Fibroblast of villous mesenchyme (primary cell): ENCODE measurements at regions not wholly inside any gene's neighbourhood (a gene's known extent, or its start where the extent isn't known, plus 50 kb on each side); places are given as distances from the start of the nearest gene placed in this dataset.

Source experiments
- DNase-seq: peaks from one replicate; pipeline ENCODE4 v3.0.0-alpha.2; 2010; ENCODE audit warnings: low read depth
- H3K4me3 ChIP-seq: 2 replicates; pipeline ENCODE4 v1.5.1; 2011; ENCODE audit warnings: low read depth, mild to moderate bottlenecking, low read length
- TF ChIP-seq, protein P1 (sequence below): IDR thresholded peaks from 2 replicates; pipeline ENCODE4 v1.5.1; 2012; ENCODE audit warnings: low read depth, mild to moderate bottlenecking, low read length; ENCODE audit not compliant: insufficient read depth

DNA sequence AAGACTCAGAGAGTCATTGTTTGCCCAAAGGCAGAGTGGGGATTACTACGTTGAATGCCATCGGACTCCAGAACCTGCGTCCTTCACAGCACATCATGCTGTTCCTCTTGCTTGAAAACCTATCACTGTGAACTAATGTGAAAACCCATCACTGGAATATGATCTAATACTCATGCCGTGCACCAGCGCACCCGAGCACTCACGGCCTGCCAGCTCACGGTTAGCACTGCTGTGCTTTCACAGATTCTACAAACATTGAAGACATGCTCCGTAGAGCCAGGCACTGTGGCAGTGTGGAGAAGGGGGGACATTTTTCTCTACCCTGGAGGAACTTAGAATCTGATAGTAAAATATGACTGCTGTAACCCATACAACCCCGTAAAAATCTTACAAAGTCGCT, 350.4 kb downstream of the C16orf95 start:
- no peak for DNase-seq
- TF ChIP-seq, protein P1, sequence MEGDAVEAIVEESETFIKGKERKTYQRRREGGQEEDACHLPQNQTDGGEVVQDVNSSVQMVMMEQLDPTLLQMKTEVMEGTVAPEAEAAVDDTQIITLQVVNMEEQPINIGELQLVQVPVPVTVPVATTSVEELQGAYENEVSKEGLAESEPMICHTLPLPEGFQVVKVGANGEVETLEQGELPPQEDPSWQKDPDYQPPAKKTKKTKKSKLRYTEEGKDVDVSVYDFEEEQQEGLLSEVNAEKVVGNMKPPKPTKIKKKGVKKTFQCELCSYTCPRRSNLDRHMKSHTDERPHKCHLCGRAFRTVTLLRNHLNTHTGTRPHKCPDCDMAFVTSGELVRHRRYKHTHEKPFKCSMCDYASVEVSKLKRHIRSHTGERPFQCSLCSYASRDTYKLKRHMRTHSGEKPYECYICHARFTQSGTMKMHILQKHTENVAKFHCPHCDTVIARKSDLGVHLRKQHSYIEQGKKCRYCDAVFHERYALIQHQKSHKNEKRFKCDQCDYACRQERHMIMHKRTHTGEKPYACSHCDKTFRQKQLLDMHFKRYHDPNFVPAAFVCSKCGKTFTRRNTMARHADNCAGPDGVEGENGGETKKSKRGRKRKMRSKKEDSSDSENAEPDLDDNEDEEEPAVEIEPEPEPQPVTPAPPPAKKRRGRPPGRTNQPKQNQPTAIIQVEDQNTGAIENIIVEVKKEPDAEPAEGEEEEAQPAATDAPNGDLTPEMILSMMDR: no peak
- H3K4me3 ChIP-seq: no peak overlapping the region

DNA sequence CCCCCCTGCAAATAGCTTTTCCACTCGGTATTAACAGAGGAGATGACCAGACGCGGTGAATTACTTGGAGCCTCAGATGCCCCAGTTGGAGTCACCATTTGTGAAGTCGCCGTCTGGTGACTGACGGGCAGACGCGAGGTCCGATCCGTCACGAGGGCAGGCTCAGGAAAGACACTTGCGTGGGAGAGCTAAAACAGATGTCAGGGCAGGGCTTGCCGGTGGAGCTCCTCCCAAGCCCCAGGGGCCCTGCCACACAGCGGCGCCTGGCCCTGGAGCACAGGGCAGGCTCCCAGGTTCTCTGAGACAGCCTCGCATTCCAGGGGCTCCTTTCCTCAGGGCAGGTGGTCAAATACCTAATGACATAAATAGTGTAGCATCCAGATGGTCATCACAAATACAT, 348.3 kb downstream of the C16orf95 start:
- TF ChIP-seq, protein P1: no peak
- no peak for DNase-seq
- no peak overlapping the region for H3K4me3 ChIP-seq

DNA sequence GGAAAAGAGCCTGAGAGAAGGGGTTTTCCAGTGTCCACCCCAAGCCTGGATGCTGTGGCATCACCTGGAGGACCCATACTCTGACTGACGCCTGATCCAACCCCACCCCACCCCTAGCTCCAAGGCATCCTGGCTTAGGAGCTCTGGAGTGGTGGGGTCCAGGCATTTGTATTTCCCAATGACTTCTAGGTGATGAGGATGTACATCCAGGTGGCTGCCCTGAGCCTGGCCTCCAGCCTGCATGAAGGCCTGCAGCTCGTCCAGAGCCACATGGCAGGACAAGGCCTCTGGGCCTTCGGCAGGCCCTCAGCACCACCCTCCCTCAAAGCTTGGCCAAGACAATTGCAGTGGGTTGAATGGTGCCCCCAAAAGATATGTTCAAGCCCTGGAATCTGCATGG, 347.5 kb downstream of the C16orf95 start:
- no peak for DNase-seq
- no peak overlapping the region for H3K4me3 ChIP-seq
- TF ChIP-seq, protein P1: no peak

DNA sequence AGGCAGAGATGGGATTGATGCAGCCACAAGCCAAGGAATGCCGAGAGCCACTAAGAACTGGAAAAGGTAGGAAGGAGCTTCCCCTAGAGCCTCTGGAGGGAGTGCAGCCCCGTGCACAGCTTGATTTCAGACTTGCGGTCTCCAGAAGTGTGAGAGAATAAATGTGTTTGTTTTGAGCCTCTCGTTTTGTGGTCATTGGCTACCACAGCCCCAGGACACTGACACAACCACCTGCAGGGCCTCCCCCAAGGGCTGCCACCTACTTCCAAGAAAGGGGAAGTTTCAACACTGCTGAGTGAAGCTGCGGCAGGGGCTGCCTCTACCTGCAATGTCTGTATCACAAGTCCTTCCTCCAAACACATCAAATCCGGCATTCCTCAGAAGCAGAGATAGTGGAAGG, 346.9 kb downstream of the C16orf95 start:
- TF ChIP-seq, protein P1: no peak
- H3K4me3 ChIP-seq: no peak overlapping the region
- no peak for DNase-seq

- TF ChIP-seq, protein P1: no peak
- DNase-seq: no peak
- H3K4me3 ChIP-seq: no peak overlapping the region
Observed at GRCh38 chr16:86970726-86971125, 346.5 kb downstream of the C16orf95 start.

GRCh38 chr16:86971251-86971650, 345.9 kb downstream of the C16orf95 start:
- no peak overlapping the region for H3K4me3 ChIP-seq
- no peak for DNase-seq
- TF ChIP-seq, protein P1: no peak

DNA sequence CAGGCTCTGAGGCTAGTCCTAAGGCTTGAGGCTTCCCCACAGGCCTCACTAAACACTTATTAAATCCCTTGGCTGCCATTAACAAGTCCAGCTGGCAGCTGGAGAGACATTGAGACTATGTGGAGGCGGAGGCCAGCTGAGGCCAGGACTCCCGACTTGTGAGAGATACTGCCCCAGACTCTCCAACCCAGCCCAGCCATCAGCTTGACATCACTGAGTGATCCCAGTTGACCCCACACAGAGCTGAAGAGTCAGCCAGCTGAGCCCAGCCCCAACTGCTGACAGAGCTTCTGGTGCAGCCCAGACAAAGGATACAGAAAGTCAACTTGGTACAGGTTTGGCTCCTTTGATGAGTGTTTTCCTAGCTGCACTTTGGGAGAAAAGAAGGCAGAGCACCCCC, 343.1 kb downstream of the C16orf95 start:
- TF ChIP-seq, protein P1: no peak
- H3K4me3 ChIP-seq: no peak overlapping the region
- no peak for DNase-seq
